ENCODE measurements at regions not wholly inside any gene's neighbourhood (a gene's known extent, or its start where the extent isn't known, plus 50 kb on each side); places are given as distances from the start of the nearest gene placed in this dataset.

- DNase-seq (ENCODE audit: low read depth) = no peak
- no peak for TF ChIP-seq CTCF (conservative IDR thresholded peaks at IDR 0.05; ENCODE audit: low read depth, low read length)
- H3K4me3 ChIP-seq (ENCODE audit: low read length) = no peak overlapping the region
Measured at GRCh38 chr5:57724836-57725235, 242.2 kb upstream of the ACTBL2 start.

- no peak for DNase-seq (ENCODE audit: low read depth)
- no peak overlapping the region for H3K4me3 ChIP-seq (ENCODE audit: low read length)
- TF ChIP-seq CTCF (conservative IDR thresholded peaks at IDR 0.05; ENCODE audit: low read depth, low read length) = no peak
Measured at GRCh38 chr5:57721226-57721625, 238.6 kb upstream of the ACTBL2 start.

GRCh38 chr5:57720656-57721055 is 238.0 kb upstream of the ACTBL2 start:
- no peak overlapping the region for H3K4me3 ChIP-seq (ENCODE audit: low read length)
- TF ChIP-seq CTCF (conservative IDR thresholded peaks at IDR 0.05; ENCODE audit: low read depth, low read length) = no peak
- no peak for DNase-seq (ENCODE audit: low read depth)

GRCh38 chr5:57719216-57719615 is 236.6 kb upstream of the ACTBL2 start:
- no peak for TF ChIP-seq CTCF (conservative IDR thresholded peaks at IDR 0.05; ENCODE audit: low read depth, low read length)
- H3K4me3 ChIP-seq (ENCODE audit: low read length) = no peak overlapping the region
- DNase-seq (ENCODE audit: low read depth) = peak; percentile 55

GRCh38 chr5:57718155-57718554 is 235.5 kb upstream of the ACTBL2 start:
- TF ChIP-seq CTCF (conservative IDR thresholded peaks at IDR 0.05; ENCODE audit: low read depth, low read length) = no peak
- no peak for DNase-seq (ENCODE audit: low read depth)
- no peak overlapping the region for H3K4me3 ChIP-seq (ENCODE audit: low read length)

GRCh38 chr5:57717555-57717954 is 234.9 kb upstream of the ACTBL2 start:
- H3K4me3 ChIP-seq (ENCODE audit: low read length) = no peak overlapping the region
- DNase-seq (ENCODE audit: low read depth) = no peak
- no peak for TF ChIP-seq CTCF (conservative IDR thresholded peaks at IDR 0.05; ENCODE audit: low read depth, low read length)

- H3K4me3 ChIP-seq (ENCODE audit: low read length) = no peak overlapping the region
- no peak for DNase-seq (ENCODE audit: low read depth)
- no peak for TF ChIP-seq CTCF (conservative IDR thresholded peaks at IDR 0.05; ENCODE audit: low read depth, low read length)
Measured at GRCh38 chr5:57716661-57717060, 234.1 kb upstream of the ACTBL2 start.

Data from retinal pigment epithelial cell (primary cell).